ENCODE measurements at regions not wholly inside any gene's neighbourhood (a gene's known extent, or its start where the extent isn't known, plus 50 kb on each side); places are given as distances from the start of the nearest gene placed in this dataset.

DNA sequence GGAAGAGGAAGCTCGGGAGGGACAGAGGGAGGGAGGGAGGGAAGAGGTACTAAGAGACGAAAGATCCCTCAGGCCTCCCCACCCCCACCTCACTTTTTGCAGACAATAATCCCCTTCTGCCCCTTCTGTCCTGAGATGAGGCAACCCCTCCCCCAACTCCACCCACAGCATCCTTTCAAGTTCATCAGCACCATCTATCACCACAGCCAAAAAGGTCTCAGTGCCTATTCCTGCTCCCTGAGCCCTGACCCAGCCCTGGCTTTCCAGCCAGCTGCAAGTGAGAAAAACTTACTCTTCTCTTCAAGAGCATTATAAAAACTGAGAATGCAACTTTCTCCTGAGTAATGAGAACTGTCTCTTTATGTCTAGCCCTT, 133.2 kb upstream of the LRFN2 start:
- no peak for DNase-seq (ENCODE audit: low spot score)

DNA sequence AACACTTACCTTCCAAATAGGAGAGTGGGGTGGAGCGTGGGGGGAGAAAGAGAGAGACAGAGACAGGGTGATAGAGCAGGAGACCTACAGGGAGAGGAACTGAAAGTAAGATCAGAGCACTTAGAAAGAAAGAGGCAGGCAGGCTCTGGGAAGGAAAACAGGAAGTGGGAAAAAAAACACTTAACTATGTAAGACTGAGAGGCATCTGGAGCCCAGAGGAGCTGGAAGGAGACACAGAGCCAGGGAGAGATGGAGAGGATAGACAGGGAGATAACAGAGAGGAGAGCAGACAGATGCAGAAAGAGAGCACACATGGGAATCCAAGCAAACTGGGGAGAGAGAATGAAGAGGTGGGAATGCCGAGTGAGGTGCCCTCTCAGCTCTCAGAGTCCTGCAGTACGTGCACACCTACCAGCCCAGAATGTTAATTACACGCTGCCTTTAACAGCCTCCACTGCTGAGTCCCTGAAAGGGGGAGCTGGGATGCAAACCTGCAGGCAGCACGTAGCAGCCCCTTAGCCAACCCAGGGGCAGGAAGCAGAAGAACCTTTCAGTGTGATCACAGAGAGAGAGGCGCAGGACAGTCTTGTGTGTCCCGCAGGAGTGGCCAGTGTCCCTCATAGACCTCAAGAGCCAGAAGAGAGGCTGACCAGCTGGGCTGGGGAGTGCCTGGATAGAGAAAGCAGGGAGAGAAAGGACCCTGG, 132.7 kb upstream of the LRFN2 start:
- no peak for DNase-seq (ENCODE audit: low spot score)

- DNase-seq (ENCODE audit: low spot score) = no peak
These were observed 131.2 kb upstream of the LRFN2 start for GRCh38 chr6:40718401-40718800.

- DNase-seq (ENCODE audit: low spot score) = no peak
These were observed 130.4 kb upstream of the LRFN2 start for GRCh38 chr6:40717411-40718057.

- DNase-seq (ENCODE audit: low spot score) = no peak
These were observed 128.6 kb upstream of the LRFN2 start for GRCh38 chr6:40715570-40716403.

- no peak for DNase-seq (ENCODE audit: low spot score)
These were observed 127.7 kb upstream of the LRFN2 start for GRCh38 chr6:40714576-40715564.

DNA sequence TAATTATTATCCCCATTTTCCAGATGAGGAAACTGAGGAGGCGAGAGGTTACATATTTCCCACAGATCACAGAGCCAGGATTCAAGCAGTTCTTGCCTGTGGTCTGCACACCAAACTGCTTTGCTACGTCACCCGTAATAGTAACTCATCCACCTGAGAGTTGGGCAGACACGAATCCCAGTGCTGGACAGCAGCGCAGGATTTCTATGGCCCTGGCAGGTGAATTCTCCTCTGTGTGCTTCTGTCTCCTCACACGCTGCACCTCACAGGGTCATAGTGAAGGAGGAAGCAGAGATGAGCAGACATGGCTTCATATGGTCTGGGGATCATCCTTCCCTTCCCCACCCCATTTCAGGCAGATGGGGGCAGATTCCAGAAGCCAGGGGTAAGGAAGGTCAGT, 127.0 kb upstream of the LRFN2 start:
- no peak for DNase-seq (ENCODE audit: low spot score)

DNA sequence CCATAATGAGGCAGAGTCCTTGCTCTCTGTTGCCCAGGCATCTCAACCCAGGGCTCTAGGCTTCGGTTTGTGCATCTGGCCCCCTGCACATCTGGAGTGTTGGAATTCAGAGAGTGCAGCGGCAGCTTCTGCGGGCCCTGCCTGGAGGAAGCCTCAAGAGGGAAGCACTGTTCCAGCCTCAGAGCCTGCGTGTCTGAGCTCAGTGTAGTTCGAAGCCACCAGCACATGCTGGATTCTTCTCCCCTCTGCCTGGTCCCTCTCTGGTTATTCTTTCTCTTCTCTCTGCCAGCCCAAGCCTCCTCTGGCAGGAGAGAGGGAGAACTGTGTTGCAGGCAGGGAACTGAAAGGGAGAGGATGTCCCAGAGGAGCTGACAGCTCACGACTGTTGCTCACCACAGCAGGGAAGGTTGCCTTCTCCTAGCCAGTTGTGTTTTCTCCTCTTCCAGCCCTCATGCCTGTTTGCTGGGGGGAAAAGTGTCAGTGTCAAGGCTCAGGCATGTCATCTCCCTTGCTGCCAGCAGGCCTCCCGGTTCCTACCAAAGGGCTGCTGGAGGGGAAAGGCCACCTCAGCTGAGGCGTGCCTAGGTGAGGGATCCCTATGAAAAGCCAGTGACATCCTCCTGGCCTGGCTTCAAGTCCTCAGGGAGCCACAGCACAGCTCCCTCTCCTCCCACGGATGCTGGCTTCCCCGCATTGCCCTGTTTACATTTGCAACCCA, 126.0 kb upstream of the LRFN2 start:
- no peak for DNase-seq (ENCODE audit: low spot score)

- no peak for DNase-seq (ENCODE audit: low spot score)
These were observed 123.6 kb upstream of the LRFN2 start for GRCh38 chr6:40710626-40711330.

DNA sequence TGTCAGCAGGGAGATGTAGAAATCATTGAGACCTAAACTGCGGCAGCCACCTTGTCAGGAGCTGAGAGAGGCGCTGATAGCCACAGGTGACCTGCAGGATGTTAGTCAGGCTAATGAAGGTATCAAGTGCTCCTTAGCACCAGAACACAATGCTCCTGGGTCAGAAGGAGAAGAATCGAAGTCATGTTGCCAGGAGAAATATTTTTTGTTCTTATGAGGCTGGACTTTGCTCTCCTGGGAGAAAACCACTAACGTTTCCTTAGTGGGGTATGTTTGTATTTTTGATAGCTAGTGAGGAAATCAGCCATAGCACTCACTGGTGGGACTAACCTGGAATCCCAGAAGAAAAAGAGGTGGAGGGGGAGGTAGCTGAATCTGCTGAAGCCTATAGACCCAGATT, 120.9 kb upstream of the LRFN2 start:
- no peak for DNase-seq (ENCODE audit: low spot score)

DNA sequence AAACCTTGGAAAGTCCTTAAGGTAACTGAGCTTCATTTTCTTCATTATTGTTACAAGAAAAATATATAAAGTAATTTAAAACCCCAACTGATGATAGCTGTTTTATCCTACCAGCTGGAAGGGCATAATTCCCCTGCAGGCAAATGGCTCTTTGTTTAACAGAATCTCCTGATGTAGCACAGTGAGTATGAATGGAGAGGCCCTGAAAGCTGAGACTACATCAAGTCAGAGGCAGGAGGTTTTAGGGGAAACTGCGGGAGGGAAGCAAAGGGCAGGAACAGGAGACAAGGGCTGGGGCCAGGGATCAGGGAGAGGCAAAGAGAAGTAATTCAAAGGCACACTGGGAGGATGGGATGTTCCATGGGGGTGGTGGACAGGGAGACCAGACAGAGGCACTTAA, 119.0 kb upstream of the LRFN2 start:
- no peak for DNase-seq (ENCODE audit: low spot score)

- DNase-seq (ENCODE audit: low spot score) = no peak
These were observed 118.2 kb upstream of the LRFN2 start for GRCh38 chr6:40705354-40705753.

GRCh38 chr6:40701352-40702007, 114.3 kb upstream of the LRFN2 start:
- DNase-seq (ENCODE audit: low spot score) = no peak

- DNase-seq (ENCODE audit: low spot score) = no peak
These were observed 112.9 kb upstream of the LRFN2 start for GRCh38 chr6:40700006-40700580.

GRCh38 chr6:40695750-40696415, 108.7 kb upstream of the LRFN2 start:
- no peak for DNase-seq (ENCODE audit: low spot score)

- no peak for DNase-seq (ENCODE audit: low spot score)
These were observed 108.0 kb upstream of the LRFN2 start for GRCh38 chr6:40695114-40695513.

GRCh38 chr6:40693768-40694167, 106.6 kb upstream of the LRFN2 start:
- no peak for DNase-seq (ENCODE audit: low spot score)

DNA sequence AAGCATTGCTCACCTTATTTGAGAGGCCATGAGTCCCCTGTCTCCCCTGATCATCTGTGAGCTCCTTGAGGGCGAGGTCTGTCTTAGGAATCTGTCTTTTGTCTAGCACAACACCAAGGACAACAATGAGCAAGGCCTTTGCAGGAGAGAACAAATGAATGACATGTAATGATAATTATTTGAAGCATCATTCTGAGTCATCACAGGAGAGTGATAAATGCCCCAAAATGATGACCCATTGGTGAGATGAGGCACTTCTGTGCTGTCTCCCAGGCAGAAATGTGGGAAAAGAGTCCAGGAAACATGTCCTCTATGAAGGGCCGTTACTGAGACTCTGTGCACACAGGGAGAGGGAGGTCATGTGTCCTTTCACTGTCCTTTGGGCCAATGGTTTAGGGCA, 105.2 kb upstream of the LRFN2 start:
- DNase-seq (ENCODE audit: low spot score) = no peak

- DNase-seq (ENCODE audit: low spot score) = no peak
These were observed 102.0 kb upstream of the LRFN2 start for GRCh38 chr6:40689185-40689584.

Measured in HuH-7 (cell line).